SH-SY5Y (cell line): ENCODE measurements at regions not wholly inside any gene's neighbourhood (a gene's known extent, or its start where the extent isn't known, plus 50 kb on each side); places are given as distances from the start of the nearest gene placed in this dataset.

Source experiments
- GATA2 ChIP-seq: IDR thresholded peaks from 2 replicates; pipeline ENCODE4 v1.6.1; 2011; ENCODE audit warnings: mild to moderate bottlenecking, low read depth, low read length
- GATA3 ChIP-seq: IDR thresholded peaks from 2 replicates; pipeline ENCODE4 v1.6.1; 2011; ENCODE audit warnings: low read depth, mild to moderate bottlenecking, low read length, moderate library complexity

GRCh38 chr1:227370533-227371254 lies 52.4 kb upstream of the CDC42BPA start:
- TF ChIP-seq GATA3 (no peak), GATA2 (no peak)

- TF ChIP-seq GATA2 (no peak), GATA3 (no peak)
Observed at GRCh38 chr1:227369102-227369760, 50.9 kb upstream of the CDC42BPA start.
